ENCODE measurements at regions not wholly inside any gene's neighbourhood (a gene's known extent, or its start where the extent isn't known, plus 50 kb on each side); places are given as distances from the start of the nearest gene placed in this dataset.

DNA sequence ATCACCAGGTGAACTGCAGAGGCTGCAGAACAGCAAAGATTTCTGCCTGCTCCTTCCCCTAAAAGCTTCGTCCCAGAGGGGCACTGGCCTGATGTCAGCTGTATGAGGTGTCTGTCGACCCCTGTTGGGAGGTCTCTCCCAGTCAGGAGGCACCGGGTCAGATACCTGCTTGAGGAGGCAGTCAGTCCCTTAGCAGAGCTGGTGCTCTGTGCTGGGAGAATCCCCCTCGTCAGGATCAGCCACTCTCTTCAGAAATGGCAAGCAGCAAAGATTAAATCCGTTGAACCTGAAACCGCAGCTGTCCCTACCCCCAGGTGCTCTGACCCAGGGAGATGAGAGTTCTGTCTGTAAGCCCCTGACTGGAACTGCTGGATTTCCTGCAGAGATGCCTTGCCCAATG lies 1166.3 kb upstream of the ADGRL3 start:
- TF ChIP-seq, protein P1, sequence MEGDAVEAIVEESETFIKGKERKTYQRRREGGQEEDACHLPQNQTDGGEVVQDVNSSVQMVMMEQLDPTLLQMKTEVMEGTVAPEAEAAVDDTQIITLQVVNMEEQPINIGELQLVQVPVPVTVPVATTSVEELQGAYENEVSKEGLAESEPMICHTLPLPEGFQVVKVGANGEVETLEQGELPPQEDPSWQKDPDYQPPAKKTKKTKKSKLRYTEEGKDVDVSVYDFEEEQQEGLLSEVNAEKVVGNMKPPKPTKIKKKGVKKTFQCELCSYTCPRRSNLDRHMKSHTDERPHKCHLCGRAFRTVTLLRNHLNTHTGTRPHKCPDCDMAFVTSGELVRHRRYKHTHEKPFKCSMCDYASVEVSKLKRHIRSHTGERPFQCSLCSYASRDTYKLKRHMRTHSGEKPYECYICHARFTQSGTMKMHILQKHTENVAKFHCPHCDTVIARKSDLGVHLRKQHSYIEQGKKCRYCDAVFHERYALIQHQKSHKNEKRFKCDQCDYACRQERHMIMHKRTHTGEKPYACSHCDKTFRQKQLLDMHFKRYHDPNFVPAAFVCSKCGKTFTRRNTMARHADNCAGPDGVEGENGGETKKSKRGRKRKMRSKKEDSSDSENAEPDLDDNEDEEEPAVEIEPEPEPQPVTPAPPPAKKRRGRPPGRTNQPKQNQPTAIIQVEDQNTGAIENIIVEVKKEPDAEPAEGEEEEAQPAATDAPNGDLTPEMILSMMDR (IDR thresholded peaks at IDR 0.05; ENCODE audit: poor library complexity): no peak
- TF ChIP-seq EZH2 (IDR thresholded peaks at IDR 0.05; ENCODE audit: borderline replicate concordance) (no peak), EZH2phosphoT487 (IDR thresholded peaks at IDR 0.05; ENCODE audit: low read depth, severe bottlenecking, unreplicated experiment) (no peak)

Data from hepatocyte (in vitro differentiated cells).